HG03469 (cell line): ENCODE measurements at regions not wholly inside any gene's neighbourhood (a gene's known extent, or its start where the extent isn't known, plus 50 kb on each side); places are given as distances from the start of the nearest gene placed in this dataset.
"Not testable (repeated sequence)": the region's sequence is repeated elsewhere in the genome, so short reads cannot be mapped to it uniquely, and the experiment has no call there.

Experiments used
- ATAC-seq: cut with Tn5 transposase; IDR thresholded peaks from one replicate; pipeline ENCODE4 v1.9.1; 2021; ENCODE audit warnings: mild to moderate bottlenecking, moderate library complexity, moderate number of reproducible peaks; ENCODE audit not compliant: unreplicated experiment

GRCh38 chr2:194870974-194871535 lies 786.0 kb upstream of the SLC39A10 start:
- no peak for ATAC-seq

DNA sequence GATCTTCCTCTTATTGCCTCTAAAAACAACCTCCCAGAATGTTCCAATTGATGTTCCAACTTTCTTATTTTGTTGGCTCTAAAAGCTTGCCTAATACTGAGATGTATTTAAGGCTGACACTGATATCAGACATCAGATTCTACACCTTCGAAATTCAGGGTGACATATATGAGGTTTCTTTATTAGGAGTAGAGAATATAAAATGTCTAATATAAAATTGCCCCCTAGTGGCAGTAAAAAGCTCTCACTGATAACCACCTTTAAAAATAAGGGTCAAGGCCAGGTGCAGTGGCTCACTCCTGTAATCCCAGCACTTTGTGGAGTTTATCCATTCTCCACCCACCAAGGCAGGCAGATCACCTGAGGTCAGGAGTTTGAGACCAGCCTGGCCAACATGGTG lies 789.7 kb upstream of the SLC39A10 start:
- peak; percentile 57 for ATAC-seq

DNA sequence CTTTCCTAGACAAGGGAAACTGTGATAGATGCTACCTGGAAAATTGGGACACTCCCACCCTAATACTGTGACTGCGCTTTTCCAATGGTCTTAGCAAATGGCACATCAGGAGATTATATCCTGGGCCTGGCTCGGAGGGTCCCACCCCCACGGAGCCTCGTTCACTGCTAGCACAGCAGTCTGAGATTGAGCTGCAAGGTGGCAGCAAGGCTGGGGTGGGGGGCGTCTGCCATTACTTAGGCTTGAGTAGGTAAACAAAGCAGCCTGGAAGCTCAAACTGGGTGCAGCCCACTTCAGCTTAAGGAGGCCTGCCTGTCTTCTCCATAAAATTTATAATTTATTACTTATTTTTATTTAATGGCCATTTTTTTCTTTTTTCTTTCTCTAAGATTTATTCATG lies 802.1 kb upstream of the SLC39A10 start:
- ATAC-seq, result no peak

DNA sequence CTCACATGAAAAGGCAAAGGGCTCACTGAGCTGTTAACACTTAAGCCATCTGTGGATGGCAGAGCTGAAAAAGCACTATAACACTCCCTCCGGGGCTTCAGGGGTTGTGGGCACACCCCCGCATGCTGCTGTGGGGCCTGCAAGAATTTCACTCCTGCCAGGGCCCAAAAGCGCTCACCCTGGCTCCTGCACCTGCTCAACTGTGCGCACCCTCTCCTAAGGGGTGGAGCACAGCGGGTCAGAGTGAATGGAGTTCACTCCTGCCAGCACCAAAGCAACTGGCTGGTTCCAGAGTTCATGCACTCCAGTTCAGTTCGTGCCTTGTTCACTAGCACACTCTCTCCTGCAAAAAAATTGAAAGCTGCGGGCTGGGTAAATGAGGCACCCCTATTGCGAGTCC lies 814.2 kb upstream of the SLC39A10 start:
- ATAC-seq, result no peak

DNA sequence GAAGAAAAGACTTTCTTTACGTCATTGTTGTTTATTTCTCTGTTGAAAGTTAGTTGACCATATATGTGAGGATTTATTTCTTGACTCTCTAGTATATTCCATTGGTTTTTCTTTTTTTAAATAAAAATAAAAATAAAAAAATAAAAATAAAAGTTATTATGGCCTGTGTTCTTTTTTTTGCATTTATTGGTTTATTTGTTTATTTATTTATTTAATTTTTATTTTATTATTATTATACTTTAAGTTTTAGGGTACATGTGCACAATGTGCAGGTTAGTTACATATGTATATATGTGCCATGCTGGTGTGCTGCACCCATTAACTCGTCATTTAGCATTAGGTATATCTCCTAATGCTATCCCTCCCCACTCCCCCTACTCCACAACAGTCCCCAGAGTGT lies 822.7 kb upstream of the SLC39A10 start:
- ATAC-seq, result not testable (repeated sequence)

GRCh38 chr2:194826241-194826640 lies 830.8 kb upstream of the SLC39A10 start:
- no peak for ATAC-seq

DNA sequence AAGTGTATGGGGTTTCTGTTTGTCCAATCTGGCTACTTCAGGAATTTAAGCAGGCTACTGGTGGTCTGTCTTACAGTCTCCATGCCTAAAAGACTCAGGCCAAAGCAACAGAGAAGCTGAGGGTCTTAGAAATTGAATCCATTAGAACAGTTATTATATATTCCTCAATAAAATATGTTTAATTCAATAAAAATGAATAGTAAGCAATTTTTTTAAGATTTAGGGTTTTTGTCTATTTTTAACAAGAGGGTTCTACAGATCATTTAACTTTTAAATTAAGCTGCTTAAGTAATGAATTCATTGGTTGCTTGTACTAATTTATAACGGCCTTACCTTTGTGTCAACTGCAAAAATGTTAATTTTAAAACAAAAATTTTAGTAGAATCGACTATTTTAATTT lies 832.6 kb upstream of the SLC39A10 start:
- no peak for ATAC-seq

- no peak for ATAC-seq
Measured at GRCh38 chr2:194822657-194823056, 834.4 kb upstream of the SLC39A10 start.

GRCh38 chr2:194822097-194822496 lies 834.9 kb upstream of the SLC39A10 start:
- no peak for ATAC-seq

DNA sequence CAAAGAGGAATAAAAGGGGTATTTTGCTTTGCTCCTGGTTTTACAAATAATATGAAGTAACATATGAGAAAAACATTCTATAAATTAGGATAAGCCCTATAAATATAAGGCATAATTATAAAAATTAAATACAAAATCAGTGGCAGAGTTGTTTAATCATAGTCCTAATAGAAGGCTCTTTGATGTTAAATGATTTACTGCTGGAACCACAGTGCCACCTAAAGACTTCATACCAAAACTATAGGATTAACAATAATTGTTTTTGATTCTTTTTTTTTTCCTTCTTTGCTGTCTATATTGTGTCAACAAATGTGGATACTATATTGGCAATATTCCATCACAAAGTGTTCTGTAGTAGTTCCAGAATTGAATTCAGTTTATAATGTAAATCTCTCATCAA lies 837.7 kb upstream of the SLC39A10 start:
- no peak for ATAC-seq

DNA sequence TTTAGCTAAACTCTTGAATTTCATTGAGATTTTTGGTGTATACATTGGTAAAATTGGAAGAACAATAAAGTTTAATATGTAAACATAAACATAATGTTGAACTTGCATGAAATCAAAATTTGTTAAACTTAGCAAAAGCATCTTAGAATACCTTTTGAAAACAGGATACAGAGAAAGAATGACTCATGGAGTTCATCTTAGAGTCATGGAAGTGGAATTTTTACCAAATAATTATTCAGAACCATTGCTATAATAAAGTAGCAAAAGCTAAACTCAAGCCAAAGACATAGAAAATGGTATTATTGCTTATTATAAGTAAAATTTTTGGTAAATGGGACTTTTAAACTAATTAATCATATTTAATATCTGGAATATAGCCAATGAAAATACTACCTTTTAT lies 841.6 kb upstream of the SLC39A10 start:
- no peak for ATAC-seq

DNA sequence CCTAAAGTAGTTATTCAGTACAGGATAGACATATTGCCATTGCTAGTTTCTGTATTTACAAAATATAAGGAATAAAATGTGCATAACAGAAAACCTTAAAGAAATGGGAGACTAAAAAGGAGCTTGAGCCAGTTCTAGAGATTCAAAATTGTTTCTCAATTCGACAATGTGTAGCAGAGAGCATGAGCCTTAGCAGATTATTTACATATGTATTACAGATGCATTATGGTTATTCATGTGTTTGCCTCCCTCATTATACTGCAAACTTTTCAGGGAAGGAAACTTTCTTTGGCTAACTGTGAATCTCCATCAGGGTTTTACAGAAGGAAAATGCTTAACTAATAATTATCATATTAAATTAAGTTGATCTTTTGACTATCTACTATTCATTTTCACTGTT lies 854.4 kb upstream of the SLC39A10 start:
- ATAC-seq, result no peak

DNA sequence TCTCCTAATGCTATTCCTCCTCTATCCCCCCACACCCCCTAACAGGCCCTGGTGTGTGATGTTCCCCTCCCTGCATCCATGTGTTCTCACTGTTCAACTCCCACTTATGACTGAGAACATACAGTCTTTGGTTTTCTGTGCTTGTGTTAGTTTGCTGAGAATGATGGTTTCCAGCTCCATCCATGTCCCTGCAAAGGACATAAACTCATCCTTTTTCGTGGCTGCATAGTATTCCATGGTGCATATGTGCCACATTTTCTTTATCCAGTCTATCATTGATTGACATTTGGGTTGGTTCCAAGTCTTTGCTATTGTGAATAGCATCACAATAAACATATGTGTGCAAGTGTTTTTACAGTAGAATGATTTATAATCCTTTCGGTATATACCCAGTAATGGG lies 870.0 kb upstream of the SLC39A10 start:
- not testable (repeated sequence) for ATAC-seq

DNA sequence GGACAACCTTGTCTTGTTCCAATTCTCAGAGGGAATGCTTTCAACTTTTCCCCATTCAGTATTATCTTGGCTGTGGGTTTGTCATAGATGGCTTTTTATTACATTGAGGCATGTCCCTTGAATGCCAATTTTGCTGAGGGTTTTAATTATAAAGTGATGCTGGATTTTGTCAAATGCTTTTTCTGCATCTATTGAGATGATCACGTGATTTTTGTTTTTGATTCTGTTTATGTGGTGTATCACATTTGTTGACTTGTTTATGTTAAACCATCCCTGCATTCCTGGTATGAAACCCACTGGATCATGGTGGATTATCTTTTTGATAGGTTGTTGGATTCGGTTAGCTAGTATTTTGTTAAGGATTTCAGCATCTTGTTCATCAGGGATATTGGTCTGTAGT lies 885.6 kb upstream of the SLC39A10 start:
- not testable (repeated sequence) for ATAC-seq

DNA sequence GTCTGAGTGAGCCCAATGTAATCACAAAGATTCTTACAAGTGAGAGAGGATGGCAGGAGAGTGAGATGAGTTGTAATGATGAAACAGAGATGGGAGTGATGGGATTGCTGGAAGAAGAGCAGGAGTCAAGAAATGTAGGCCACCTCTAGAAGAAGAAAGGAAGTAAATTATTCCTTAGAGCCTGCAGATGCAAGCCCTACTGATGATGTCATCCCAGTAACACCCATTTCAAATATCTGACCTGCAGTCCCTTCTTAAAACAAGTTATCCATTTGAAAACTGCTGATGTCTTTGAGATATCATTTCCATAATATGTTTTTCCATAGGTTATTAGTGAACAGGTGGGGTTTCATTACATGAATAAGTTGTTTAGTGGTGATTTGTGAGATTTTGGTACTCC lies 888.0 kb upstream of the SLC39A10 start:
- ATAC-seq, result no peak

GRCh38 chr2:194765723-194766122 lies 891.3 kb upstream of the SLC39A10 start:
- ATAC-seq, result no peak

DNA sequence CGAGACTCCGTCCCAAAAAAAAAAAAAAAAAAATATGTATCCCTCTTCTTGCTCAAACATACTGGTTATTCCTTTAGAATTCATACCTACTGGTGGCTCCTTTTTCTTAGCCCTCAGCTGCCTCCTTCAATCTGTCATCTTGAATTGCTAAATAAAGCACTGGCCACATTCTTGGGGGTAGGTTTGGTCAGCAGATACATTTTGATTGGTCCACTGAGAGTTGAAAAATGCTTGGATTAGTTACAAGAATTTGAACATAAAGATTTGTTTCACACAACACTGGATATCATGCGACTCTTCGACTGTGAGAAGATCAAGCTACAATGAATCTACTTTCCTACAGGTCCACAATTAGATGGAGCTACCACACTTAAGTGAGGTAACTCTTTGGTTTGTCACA lies 906.1 kb upstream of the SLC39A10 start:
- no peak for ATAC-seq

DNA sequence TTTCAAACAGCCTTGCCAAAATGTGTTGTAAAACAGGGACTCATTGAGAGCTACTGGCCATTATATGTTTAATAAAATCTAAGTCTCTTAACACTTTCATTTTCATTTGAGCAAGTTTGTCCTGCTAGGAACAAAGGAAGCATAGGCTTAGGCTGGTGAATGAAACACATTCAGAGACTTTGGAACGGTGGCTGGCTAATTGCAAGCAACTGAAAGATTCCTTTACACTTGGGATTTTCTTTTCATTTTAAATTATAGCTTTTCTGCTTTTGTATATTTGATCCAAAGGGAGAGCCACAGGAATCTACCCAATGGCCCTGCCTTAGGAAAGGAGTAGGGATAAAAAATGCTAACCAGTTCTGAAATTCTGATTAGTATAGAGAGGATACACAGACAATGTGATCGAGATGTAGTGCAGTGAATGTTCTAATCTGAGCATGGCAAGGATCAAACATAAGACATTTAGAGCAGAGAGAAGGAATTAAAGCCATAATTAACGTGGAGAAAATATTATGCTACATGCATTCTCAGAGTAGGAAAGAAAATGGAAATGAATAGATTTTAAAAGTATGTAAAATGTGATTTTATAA lies 911.4 kb upstream of the SLC39A10 start:
- ATAC-seq, result no peak

DNA sequence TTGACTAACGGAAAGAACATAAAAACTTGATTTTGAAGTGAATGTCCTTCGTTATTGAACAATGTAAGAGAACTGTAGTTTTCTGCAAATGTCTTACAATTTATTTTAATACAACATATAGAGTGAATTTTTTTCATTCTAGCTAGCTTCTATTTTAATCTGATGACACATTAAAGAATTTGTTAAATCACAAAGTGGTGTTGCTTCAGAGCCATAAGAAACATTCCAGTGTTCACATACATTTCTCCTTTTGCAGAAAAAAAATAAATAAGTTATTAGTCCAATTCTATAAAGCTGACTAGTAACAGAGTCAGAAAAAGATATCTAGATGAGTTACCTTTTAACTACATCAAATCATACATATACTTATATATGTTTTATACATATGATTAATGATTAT lies 914.3 kb upstream of the SLC39A10 start:
- no peak for ATAC-seq

DNA sequence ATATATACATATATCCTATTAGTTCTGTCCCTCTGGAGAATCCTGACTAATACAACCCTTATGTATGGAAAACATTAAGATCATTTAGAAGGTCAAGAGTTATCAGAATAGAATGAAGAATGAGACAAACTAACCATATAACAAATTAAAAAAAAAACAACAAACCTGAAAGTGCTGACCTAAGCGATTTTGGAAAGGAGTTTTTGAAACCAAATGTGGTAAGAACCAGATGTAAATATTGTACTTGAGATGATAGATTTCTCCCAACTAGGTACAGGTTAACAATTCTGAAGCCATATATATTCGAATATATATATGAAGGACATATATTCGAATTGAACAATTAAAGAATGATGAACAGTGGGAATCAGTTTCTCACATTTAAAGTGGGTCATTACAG lies 917.8 kb upstream of the SLC39A10 start:
- no peak for ATAC-seq

GRCh38 chr2:194735837-194736542 lies 921.0 kb upstream of the SLC39A10 start:
- ATAC-seq, result no peak

DNA sequence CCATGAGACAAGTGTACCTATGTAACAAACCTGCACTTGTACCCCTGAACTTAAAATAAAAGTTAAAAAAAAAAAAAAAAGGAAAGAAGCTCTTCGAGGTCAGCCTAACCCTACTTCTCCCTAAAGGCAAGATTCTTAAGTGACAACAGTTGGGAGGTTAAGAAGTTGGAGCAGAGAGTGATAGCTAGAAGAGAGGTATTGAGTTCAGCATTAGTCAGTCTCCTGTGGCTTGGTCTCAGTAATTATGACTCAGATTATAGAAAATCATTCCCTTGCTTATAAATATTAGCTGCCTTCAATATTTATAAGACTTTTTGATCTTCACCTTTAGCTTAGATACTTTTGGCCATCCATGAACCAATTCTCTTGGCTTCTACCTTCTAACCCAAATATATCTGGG lies 926.8 kb upstream of the SLC39A10 start:
- no peak for ATAC-seq

GRCh38 chr2:194725169-194725568 lies 931.9 kb upstream of the SLC39A10 start:
- no peak for ATAC-seq
